Adrenal gland (tissue), 5 donors: ENCODE measurements at regions not wholly inside any gene's neighbourhood (a gene's known extent, or its start where the extent isn't known, plus 50 kb on each side); places are given as distances from the start of the nearest gene placed in this dataset.

ENCODE experiments used
- POLR2A ChIP-seq, 2 donors: fragments of 450-650 bp; IDR thresholded peaks; one replicate each; pipeline ENCODE4 v1.6.1; 2017; ENCODE audit warnings: antibody characterized with exemption in 2 of 2, mild to moderate bottlenecking in 2 of 2, moderate library complexity in 1 of 2
- TF ChIP-seq, protein P1 (sequence below), 6 experiments: fragments of 450-650 bp in 4 of 6; fragments of 200-600 bp in 2 of 6; sonication (generic) in 1 of 6; IDR thresholded peaks; 1 replicate in 5 of 6; 2 replicates in 1 of 6; pipeline versions ENCODE4 v1.5.1 to v1.8.0; 2016 to 2021; ENCODE audit warnings: antibody characterized with exemption in 6 of 6, mild to moderate bottlenecking in 2 of 6, moderate library complexity in 1 of 6
- donor health status: DM: no; HTN: no; CAD: no.

DNA sequence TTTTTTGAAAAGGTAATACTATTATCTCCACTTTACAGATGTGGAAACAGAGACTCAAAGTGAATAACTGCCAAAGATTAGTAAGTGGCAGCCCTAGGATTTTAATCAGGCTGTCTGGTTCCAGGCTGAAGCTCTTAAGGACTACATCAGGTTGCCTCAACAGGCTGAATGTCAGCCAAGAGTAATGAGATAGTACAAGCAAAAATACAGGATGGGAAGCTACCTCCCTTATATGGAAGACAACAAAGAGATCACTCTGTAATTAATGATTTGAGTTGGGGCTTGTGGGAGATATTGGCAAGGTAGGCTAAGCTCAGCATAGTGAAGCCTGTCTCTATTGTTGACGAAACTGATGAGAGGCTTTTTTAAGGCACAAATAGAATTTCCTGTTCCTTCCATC lies 323.1 kb downstream of the KCNJ3 start:
- TF ChIP-seq, protein P1, sequence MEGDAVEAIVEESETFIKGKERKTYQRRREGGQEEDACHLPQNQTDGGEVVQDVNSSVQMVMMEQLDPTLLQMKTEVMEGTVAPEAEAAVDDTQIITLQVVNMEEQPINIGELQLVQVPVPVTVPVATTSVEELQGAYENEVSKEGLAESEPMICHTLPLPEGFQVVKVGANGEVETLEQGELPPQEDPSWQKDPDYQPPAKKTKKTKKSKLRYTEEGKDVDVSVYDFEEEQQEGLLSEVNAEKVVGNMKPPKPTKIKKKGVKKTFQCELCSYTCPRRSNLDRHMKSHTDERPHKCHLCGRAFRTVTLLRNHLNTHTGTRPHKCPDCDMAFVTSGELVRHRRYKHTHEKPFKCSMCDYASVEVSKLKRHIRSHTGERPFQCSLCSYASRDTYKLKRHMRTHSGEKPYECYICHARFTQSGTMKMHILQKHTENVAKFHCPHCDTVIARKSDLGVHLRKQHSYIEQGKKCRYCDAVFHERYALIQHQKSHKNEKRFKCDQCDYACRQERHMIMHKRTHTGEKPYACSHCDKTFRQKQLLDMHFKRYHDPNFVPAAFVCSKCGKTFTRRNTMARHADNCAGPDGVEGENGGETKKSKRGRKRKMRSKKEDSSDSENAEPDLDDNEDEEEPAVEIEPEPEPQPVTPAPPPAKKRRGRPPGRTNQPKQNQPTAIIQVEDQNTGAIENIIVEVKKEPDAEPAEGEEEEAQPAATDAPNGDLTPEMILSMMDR (IDR thresholded peaks at IDR 0.05): no peak
- no peak for TF ChIP-seq POLR2A (IDR thresholded peaks at IDR 0.05)
